HG02798 (cell line): ENCODE measurements at regions not wholly inside any gene's neighbourhood (a gene's known extent, or its start where the extent isn't known, plus 50 kb on each side); places are given as distances from the start of the nearest gene placed in this dataset.
"Not testable (repeated sequence)": the region's sequence is repeated elsewhere in the genome, so short reads cannot be mapped to it uniquely, and the experiment has no call there.

Source experiments
- ATAC-seq: cut with Tn5 transposase; IDR thresholded peaks from one replicate; pipeline ENCODE4 v1.9.1; 2021; ENCODE audit warnings: mild to moderate bottlenecking; ENCODE audit not compliant: unreplicated experiment, poor library complexity

- ATAC-seq: no peak
Measured at GRCh38 chr7:93830141-93830925, 60.2 kb downstream of the TFPI2 start.

- ATAC-seq: peak; percentile 89
Measured at GRCh38 chr7:93828260-93828659, 62.3 kb downstream of the TFPI2 start.

- no peak for ATAC-seq
Measured at GRCh38 chr7:93823621-93824020, 66.9 kb downstream of the TFPI2 start.

- ATAC-seq: no peak
Measured at GRCh38 chr7:93821463-93821862, 69.1 kb downstream of the TFPI2 start.

GRCh38 chr7:93819699-93820098 is 70.9 kb downstream of the TFPI2 start:
- ATAC-seq: no peak

GRCh38 chr7:93817526-93817925 is 73.0 kb downstream of the TFPI2 start:
- no peak for ATAC-seq

GRCh38 chr7:93817004-93817403 is 73.5 kb downstream of the TFPI2 start:
- ATAC-seq: no peak

GRCh38 chr7:93813514-93813913 is 77.0 kb downstream of the TFPI2 start:
- no peak for ATAC-seq

GRCh38 chr7:93812061-93812460 is 78.5 kb downstream of the TFPI2 start:
- ATAC-seq: no peak

- no peak for ATAC-seq
Measured at GRCh38 chr7:93811198-93811597, 79.4 kb downstream of the TFPI2 start.

GRCh38 chr7:93810561-93810960 is 80.0 kb downstream of the TFPI2 start:
- no peak for ATAC-seq

- ATAC-seq: no peak
Measured at GRCh38 chr7:93804726-93805125, 85.8 kb downstream of the TFPI2 start.

GRCh38 chr7:93799750-93800357 is 90.7 kb downstream of the TFPI2 start:
- no peak for ATAC-seq

- ATAC-seq: not testable (repeated sequence)
Measured at GRCh38 chr7:93793084-93793697, 97.4 kb downstream of the TFPI2 start.

- ATAC-seq: no peak
Measured at GRCh38 chr7:93779115-93779514, 111.4 kb downstream of the TFPI2 start.

- ATAC-seq: no peak
Measured at GRCh38 chr7:93778384-93778783, 112.2 kb downstream of the TFPI2 start.

- no peak for ATAC-seq
Measured at GRCh38 chr7:93773446-93773845, 117.1 kb downstream of the TFPI2 start.

- peak; percentile 36 for ATAC-seq
Measured at GRCh38 chr7:93765475-93765874, 125.1 kb downstream of the TFPI2 start.

- ATAC-seq: no peak
Measured at GRCh38 chr7:93758631-93759030, 131.9 kb downstream of the TFPI2 start.

GRCh38 chr7:93757426-93757825 is 133.1 kb downstream of the TFPI2 start:
- no peak for ATAC-seq

- ATAC-seq: no peak
Measured at GRCh38 chr7:93756890-93757289, 133.7 kb downstream of the TFPI2 start.

GRCh38 chr7:93751421-93751820 is 139.1 kb downstream of the TFPI2 start:
- ATAC-seq: no peak
